ENCODE measurements at regions not wholly inside any gene's neighbourhood (a gene's known extent, or its start where the extent isn't known, plus 50 kb on each side); places are given as distances from the start of the nearest gene placed in this dataset.

- no peak overlapping the region for H3K4me3 ChIP-seq (ENCODE audit: low read length)
- no peak overlapping the region for H3K27ac ChIP-seq (ENCODE audit: low read length)
- no peak overlapping the region for H3K4me2 ChIP-seq (ENCODE audit: low read length)
- H3K79me2 ChIP-seq (replicated peaks; ENCODE audit: insufficient read depth, low read length), result no peaks in the 10 kb centered on the region
- no peaks in the 10 kb centered on the region for H3K27me3 ChIP-seq (ENCODE audit: insufficient read depth, low read depth, low read length)
- H3K36me3 ChIP-seq (ENCODE audit: insufficient read depth, low read length), result no peaks in the 10 kb centered on the region
- no peaks in the 10 kb centered on the region for H3K9me3 ChIP-seq (ENCODE audit: low read length)
- no peak overlapping the region for H2AFZ ChIP-seq (ENCODE audit: low read depth, low read length)
- no peak overlapping the region for H3K9ac ChIP-seq (ENCODE audit: low read length)
- H3K9me2 ChIP-seq (ENCODE audit: insufficient read depth, low read length), result no peaks in the 10 kb centered on the region
- TF ChIP-seq MXI1 (conservative IDR thresholded peaks at IDR 0.05; ENCODE audit: poor library complexity, severe bottlenecking) (no peak), EZH2 (IDR thresholded peaks at IDR 0.05; ENCODE audit: borderline replicate concordance, insufficient read depth, low read length, poor library complexity, severe bottlenecking) (no peak), EP300 (conservative IDR thresholded peaks at IDR 0.05; ENCODE audit: poor library complexity, severe bottlenecking) (no peak), POLR2AphosphoS5 (IDR thresholded peaks at IDR 0.05) (no peak), TAF1 (IDR thresholded peaks at IDR 0.05; ENCODE audit: low read depth) (no peak), SMC3 (conservative IDR thresholded peaks at IDR 0.05; ENCODE audit: poor library complexity) (no peak), RAD21 (conservative IDR thresholded peaks at IDR 0.05) (no peak), CTCF (IDR thresholded peaks at IDR 0.05; ENCODE audit: poor library complexity, severe bottlenecking) (no peak)
- TF ChIP-seq, protein P1, sequence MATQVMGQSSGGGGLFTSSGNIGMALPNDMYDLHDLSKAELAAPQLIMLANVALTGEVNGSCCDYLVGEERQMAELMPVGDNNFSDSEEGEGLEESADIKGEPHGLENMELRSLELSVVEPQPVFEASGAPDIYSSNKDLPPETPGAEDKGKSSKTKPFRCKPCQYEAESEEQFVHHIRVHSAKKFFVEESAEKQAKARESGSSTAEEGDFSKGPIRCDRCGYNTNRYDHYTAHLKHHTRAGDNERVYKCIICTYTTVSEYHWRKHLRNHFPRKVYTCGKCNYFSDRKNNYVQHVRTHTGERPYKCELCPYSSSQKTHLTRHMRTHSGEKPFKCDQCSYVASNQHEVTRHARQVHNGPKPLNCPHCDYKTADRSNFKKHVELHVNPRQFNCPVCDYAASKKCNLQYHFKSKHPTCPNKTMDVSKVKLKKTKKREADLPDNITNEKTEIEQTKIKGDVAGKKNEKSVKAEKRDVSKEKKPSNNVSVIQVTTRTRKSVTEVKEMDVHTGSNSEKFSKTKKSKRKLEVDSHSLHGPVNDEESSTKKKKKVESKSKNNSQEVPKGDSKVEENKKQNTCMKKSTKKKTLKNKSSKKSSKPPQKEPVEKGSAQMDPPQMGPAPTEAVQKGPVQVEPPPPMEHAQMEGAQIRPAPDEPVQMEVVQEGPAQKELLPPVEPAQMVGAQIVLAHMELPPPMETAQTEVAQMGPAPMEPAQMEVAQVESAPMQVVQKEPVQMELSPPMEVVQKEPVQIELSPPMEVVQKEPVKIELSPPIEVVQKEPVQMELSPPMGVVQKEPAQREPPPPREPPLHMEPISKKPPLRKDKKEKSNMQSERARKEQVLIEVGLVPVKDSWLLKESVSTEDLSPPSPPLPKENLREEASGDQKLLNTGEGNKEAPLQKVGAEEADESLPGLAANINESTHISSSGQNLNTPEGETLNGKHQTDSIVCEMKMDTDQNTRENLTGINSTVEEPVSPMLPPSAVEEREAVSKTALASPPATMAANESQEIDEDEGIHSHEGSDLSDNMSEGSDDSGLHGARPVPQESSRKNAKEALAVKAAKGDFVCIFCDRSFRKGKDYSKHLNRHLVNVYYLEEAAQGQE (IDR thresholded peaks at IDR 0.05; ENCODE audit: borderline replicate concordance), result no peak
- H4K20me1 ChIP-seq (ENCODE audit: insufficient read depth), result no peaks in the 10 kb centered on the region
- no peaks in the 10 kb centered on the region for H3F3A ChIP-seq (ENCODE audit: insufficient read depth, low read length, poor library complexity, severe bottlenecking)
These were observed 454.9 kb downstream of the KLF5 start for GRCh38 chr13:73513751-73514150.

DNA sequence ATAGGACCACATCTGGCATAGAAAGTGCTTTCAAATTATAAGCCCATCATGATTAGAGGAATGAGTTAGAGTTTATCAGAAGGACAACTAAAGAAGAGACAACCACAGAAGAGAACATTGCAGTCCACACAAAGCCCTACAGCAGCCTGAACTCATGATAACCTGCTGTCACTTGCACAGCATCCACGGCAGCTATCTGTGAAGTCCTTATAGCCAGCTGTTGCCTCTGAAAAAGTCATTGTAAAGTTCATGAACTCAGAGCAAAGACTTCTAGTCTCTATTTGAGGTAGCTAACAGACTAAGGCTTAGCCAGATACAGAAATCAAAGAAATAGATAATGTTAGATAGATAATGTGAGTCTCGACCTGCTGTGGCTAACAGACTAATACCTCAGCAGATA is 450.0 kb downstream of the KLF5 start:
- Histone ChIP-seq H3K9ac (ENCODE audit: low read length) (no peak overlapping the region), H3K79me2 (replicated peaks; ENCODE audit: insufficient read depth, low read length) (no peaks in the 10 kb centered on the region), H3F3A (ENCODE audit: insufficient read depth, low read length, poor library complexity, severe bottlenecking) (no peaks in the 10 kb centered on the region), H3K27ac (ENCODE audit: low read length) (no peak overlapping the region), H3K9me2 (ENCODE audit: insufficient read depth, low read length) (no peaks in the 10 kb centered on the region), H4K20me1 (ENCODE audit: insufficient read depth) (no peaks in the 10 kb centered on the region), H3K36me3 (ENCODE audit: insufficient read depth, low read length) (no peaks in the 10 kb centered on the region), H3K27me3 (ENCODE audit: insufficient read depth, low read depth, low read length) (no peaks in the 10 kb centered on the region), H2AFZ (ENCODE audit: low read depth, low read length) (no peak overlapping the region), H3K4me3 (ENCODE audit: low read length) (no peak overlapping the region), H3K4me2 (ENCODE audit: low read length) (no peak overlapping the region), H3K9me3 (ENCODE audit: low read length) (no peaks in the 10 kb centered on the region)
- TF ChIP-seq TAF1 (IDR thresholded peaks at IDR 0.05; ENCODE audit: low read depth), result no peak

DNA sequence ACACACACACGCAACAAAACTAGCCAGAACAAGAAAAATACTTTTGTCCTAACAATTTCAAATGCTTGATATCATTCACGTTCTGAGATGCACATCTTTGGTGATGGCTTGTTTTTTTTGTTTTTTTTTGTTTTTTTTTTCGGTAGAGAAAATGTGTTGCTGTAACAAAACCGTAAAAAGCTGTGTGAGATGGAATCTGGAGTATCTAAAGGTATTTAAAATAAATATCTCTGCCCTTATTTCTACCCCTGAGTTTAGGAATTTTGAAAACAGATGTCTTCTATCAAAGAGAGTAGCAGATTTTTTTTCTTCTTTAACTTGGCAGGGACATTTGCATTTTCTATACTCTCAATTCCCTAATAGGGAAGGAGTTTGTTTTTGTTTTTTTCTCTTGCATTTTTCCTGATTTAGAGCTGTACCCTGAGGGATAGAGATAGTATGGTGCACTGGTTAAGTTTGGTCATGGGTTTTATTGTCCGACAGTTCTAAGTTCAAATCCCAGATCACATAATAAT is 446.6 kb downstream of the KLF5 start:
- Histone ChIP-seq H3K9me3 (ENCODE audit: low read length) (no peaks in the 10 kb centered on the region), H3K79me2 (replicated peaks; ENCODE audit: insufficient read depth, low read length) (no peaks in the 10 kb centered on the region), H3K4me2 (ENCODE audit: low read length) (no peak overlapping the region), H3K36me3 (ENCODE audit: insufficient read depth, low read length) (no peaks in the 10 kb centered on the region), H2AFZ (ENCODE audit: low read depth, low read length) (no peak overlapping the region), H4K20me1 (ENCODE audit: insufficient read depth) (no peaks in the 10 kb centered on the region), H3K9me2 (ENCODE audit: insufficient read depth, low read length) (no peaks in the 10 kb centered on the region), H3K27me3 (ENCODE audit: insufficient read depth, low read depth, low read length) (no peaks in the 10 kb centered on the region), H3K4me3 (ENCODE audit: low read length) (no peak overlapping the region), H3K9ac (ENCODE audit: low read length) (no peak overlapping the region), H3F3A (ENCODE audit: insufficient read depth, low read length, poor library complexity, severe bottlenecking) (no peaks in the 10 kb centered on the region), H3K27ac (ENCODE audit: low read length) (no peak overlapping the region)
- TF ChIP-seq SMC3 (conservative IDR thresholded peaks at IDR 0.05; ENCODE audit: poor library complexity) (no peak), CTCF (IDR thresholded peaks at IDR 0.05; ENCODE audit: poor library complexity, severe bottlenecking) (no peak), TAF1 (IDR thresholded peaks at IDR 0.05; ENCODE audit: low read depth) (no peak), MXI1 (conservative IDR thresholded peaks at IDR 0.05; ENCODE audit: poor library complexity, severe bottlenecking) (no peak)

All from neural cell (in vitro differentiated cells).